H1 (cell line): ENCODE measurements at regions not wholly inside any gene's neighbourhood (a gene's known extent, or its start where the extent isn't known, plus 50 kb on each side); places are given as distances from the start of the nearest gene placed in this dataset.

Source experiments
- CTCF ChIA-PET: fragments of 300-600 bp; sonication (Branson Sonifier 250); formaldehyde crosslinking; loops from one replicate; lab custom pipeline; 2021; ENCODE audit not compliant: partially characterized antibody; lab: Charles Lee
- POLR2A ChIA-PET: fragments of 300-600 bp; sonication (Branson Sonifier 250); formaldehyde crosslinking; loops from one replicate; lab custom pipeline; 2021; ENCODE audit warnings: inconsistent platforms; ENCODE audit not compliant: partially characterized antibody; lab: Charles Lee
- DNase-seq, 2 experiments: peaks; one replicate each; pipeline versions ENCODE4 v3.0.0 to v3.0.0-alpha.2; 2010 to 2022; ENCODE audit warnings: low spot score in 2 of 2, low read depth in 1 of 2, mixed read lengths in 1 of 2
- FAIRE-seq: peaks from 2 replicates; lab custom pipeline; 2011; peaks lifted over from hg19 to GRCh38; lab: Jason Lieb, UNC
- H2AFZ ChIP-seq: 2 replicates; pipeline ENCODE4 v1.8.1; 2012; ENCODE audit warnings: low read length, inconsistent platforms
- H2AK5ac ChIP-seq: 2 replicates; pipeline ENCODE4 v1.6.1; 2013; ENCODE audit warnings: low read depth, low read length
- H2BK120ac ChIP-seq: replicated peaks from 2 replicates; pipeline ENCODE3; 2013; ENCODE audit warnings: low read depth, low read length, inconsistent platforms
- H2BK12ac ChIP-seq: 2 replicates; pipeline ENCODE4 v1.6.1; 2013; ENCODE audit warnings: low read depth, low read length
- H2BK15ac ChIP-seq: 2 replicates; pipeline ENCODE4 v1.6.1; 2013; ENCODE audit warnings: low read length
- H2BK20ac ChIP-seq: 2 replicates; pipeline ENCODE4 v1.6.1; 2013; ENCODE audit warnings: low read length
- H2BK5ac ChIP-seq: 2 replicates; pipeline ENCODE4 v1.6.1; 2013; ENCODE audit warnings: low read depth, low read length
- H3K14ac ChIP-seq: 2 replicates; pipeline ENCODE4 v1.6.1; 2013; ENCODE audit warnings: inconsistent platforms; ENCODE audit not compliant: insufficient read length
- H3K18ac ChIP-seq: 2 replicates; pipeline ENCODE4 v1.6.1; 2013; ENCODE audit warnings: low read length; ENCODE audit errors: extremely low read depth
- H3K23ac ChIP-seq: 2 replicates; pipeline ENCODE4 v1.6.1; 2013; ENCODE audit warnings: inconsistent platforms; ENCODE audit not compliant: insufficient read length
- H3K23me2 ChIP-seq: 2 replicates; pipeline ENCODE4 v1.6.1; 2013; ENCODE audit warnings: low read depth, low read length
- H3K27ac ChIP-seq: 2 replicates; pipeline ENCODE4 v1.6.1; 2011; ENCODE audit warnings: low read depth, low read length, inconsistent platforms
- H3K27me3 ChIP-seq, 4 experiments: replicated peaks in 1 of 4; 1 replicate in 1 of 4; 2 replicates in 3 of 4; pipeline versions ENCODE4 v1.6.1 to v1.8.1; 2011 to 2013; ENCODE audit warnings: low read length in 3 of 4, mild to moderate bottlenecking in 3 of 4, inconsistent platforms in 2 of 4, mixed read lengths in 2 of 4, moderate library complexity in 1 of 4; ENCODE audit not compliant: control insufficient read depth in 3 of 4, insufficient read depth in 3 of 4; ENCODE audit errors: extremely low read depth in 1 of 4
- H3K36me3 ChIP-seq, 4 experiments: 2 replicates each; pipeline versions ENCODE4 v1.6.1 to v1.8.1; 2011 to 2013; ENCODE audit warnings: mild to moderate bottlenecking in 4 of 4, low read length in 3 of 4, moderate library complexity in 2 of 4, control low read depth in 1 of 4, inconsistent platforms in 1 of 4; ENCODE audit not compliant: insufficient read depth in 4 of 4, control insufficient read depth in 2 of 4
- H3K4ac ChIP-seq: replicated peaks from 2 replicates; pipeline ENCODE3; 2013; ENCODE audit warnings: low read length, low read depth, mixed read lengths, inconsistent platforms; ENCODE audit not compliant: insufficient read length
- H3K4me1 ChIP-seq, 4 experiments: replicated peaks in 1 of 4; 1 replicate in 1 of 4; 2 replicates in 3 of 4; pipeline versions ENCODE4 v1.6.1 to v1.8.1; 2011 to 2013; ENCODE audit warnings: low read length in 3 of 4, inconsistent platforms in 2 of 4, mixed read lengths in 1 of 4; ENCODE audit not compliant: insufficient read depth in 4 of 4, control insufficient read depth in 3 of 4
- H3K4me2 ChIP-seq, 2 experiments: 2 replicates each; pipeline versions ENCODE4 v1.6.1 to v1.8.1; 2011 to 2013; ENCODE audit warnings: low read depth in 2 of 2, low read length in 2 of 2, control low read depth in 1 of 2, inconsistent platforms in 1 of 2, mild to moderate bottlenecking in 1 of 2; ENCODE audit not compliant: insufficient read depth in 1 of 2
- H3K4me3 ChIP-seq, 4 experiments: fragments of 200-600, 300-600 bp in 1 of 4; sonication (generic), shearing (Covaris generic), sonication (Bioruptor Twin) in 1 of 4; 2 replicates each; pipeline versions ENCODE4 v1.5.1 to v1.8.1; 2011 to 2016; ENCODE audit warnings: low read length in 4 of 4, low read depth in 3 of 4, control low read depth in 2 of 4, inconsistent platforms in 2 of 4, mild to moderate bottlenecking in 2 of 4, mixed read lengths in 1 of 4, moderate library complexity in 1 of 4; ENCODE audit not compliant: insufficient read depth in 2 of 4; ENCODE audit errors: extremely low read depth in 1 of 4
- H3K56ac ChIP-seq: replicated peaks from 2 replicates; pipeline ENCODE3; 2013; ENCODE audit warnings: low read depth, mild to moderate bottlenecking, mixed read lengths, low read length, inconsistent platforms; ENCODE audit not compliant: insufficient read length
- H3K79me1 ChIP-seq: 2 replicates; pipeline ENCODE4 v1.6.1; 2013; ENCODE audit warnings: low read depth, low read length, control low read depth
- H3K79me2 ChIP-seq, 2 experiments: 2 replicates each; pipeline versions ENCODE4 v1.6.1 to v1.8.1; 2012 to 2013; ENCODE audit warnings: low read length in 2 of 2, mild to moderate bottlenecking in 2 of 2, inconsistent platforms in 1 of 2; ENCODE audit not compliant: insufficient read depth in 2 of 2, control insufficient read depth in 1 of 2
- H3K9ac ChIP-seq, 4 experiments: replicated peaks in 1 of 4; 1 replicate in 1 of 4; 2 replicates in 3 of 4; pipeline versions ENCODE4 v1.6.1 to v1.8.1; 2011 to 2013; ENCODE audit warnings: low read depth in 3 of 4, low read length in 3 of 4, control low read depth in 2 of 4, mild to moderate bottlenecking in 2 of 4, moderate library complexity in 2 of 4, inconsistent platforms in 1 of 4; ENCODE audit errors: extremely low read depth in 1 of 4
- H3K9me3 ChIP-seq, 2 experiments: 2 replicates each; pipeline versions ENCODE4 v1.6.1 to v1.8.1; 2012 to 2013; ENCODE audit warnings: mild to moderate bottlenecking in 2 of 2, moderate library complexity in 2 of 2, control low read depth in 1 of 2, inconsistent platforms in 1 of 2, low read depth in 1 of 2, low read length in 1 of 2, mixed read lengths in 1 of 2; ENCODE audit not compliant: insufficient read depth in 2 of 2
- H4K20me1 ChIP-seq, 2 experiments: replicated peaks in 1 of 2; 2 replicates each; pipeline versions ENCODE3 to v1.8.1; 2011 to 2013; ENCODE audit warnings: inconsistent platforms in 2 of 2, low read length in 2 of 2, mild to moderate bottlenecking in 1 of 2; ENCODE audit not compliant: insufficient read depth in 2 of 2, control insufficient read depth in 1 of 2
- H4K5ac ChIP-seq: 2 replicates; pipeline ENCODE4 v1.6.1; 2013; ENCODE audit warnings: low read length, low read depth, mixed read lengths, inconsistent platforms; ENCODE audit not compliant: insufficient read length
- H4K8ac ChIP-seq: 2 replicates; pipeline ENCODE4 v1.8.0; 2013; ENCODE audit warnings: mild to moderate bottlenecking, moderate library complexity, low read length, inconsistent platforms; ENCODE audit not compliant: insufficient read depth; ENCODE audit errors: extremely low read depth
- H4K91ac ChIP-seq: replicated peaks from 2 replicates; pipeline ENCODE3; 2013; ENCODE audit warnings: low read length, mixed read lengths, inconsistent platforms; ENCODE audit not compliant: insufficient read length
- EP300 ChIP-seq, 2 experiments: IDR thresholded peaks; 1 replicate in 1 of 2; 2 replicates in 1 of 2; pipeline ENCODE4 v1.6.1; 2011 to 2012; ENCODE audit warnings: low read depth in 2 of 2, low read length in 2 of 2, mild to moderate bottlenecking in 2 of 2, borderline replicate concordance in 1 of 2, inconsistent platforms in 1 of 2, moderate library complexity in 1 of 2
- GABPA ChIP-seq: IDR thresholded peaks from 2 replicates; pipeline ENCODE4 v1.6.1; 2011; ENCODE audit warnings: mild to moderate bottlenecking, low read length, moderate library complexity, borderline replicate concordance; ENCODE audit not compliant: insufficient read depth
- NANOG ChIP-seq: IDR thresholded peaks from 2 replicates; pipeline ENCODE4 v1.6.1; 2011; ENCODE audit warnings: low read length, low read depth, mild to moderate bottlenecking, inconsistent platforms; ENCODE audit not compliant: insufficient read depth, poor library complexity, severe bottlenecking
- NRF1 ChIP-seq: IDR thresholded peaks from 2 replicates; pipeline ENCODE4 v1.6.1; 2011; ENCODE audit warnings: mild to moderate bottlenecking, low read depth, low read length, improper control_type of control experiment
- SP4 ChIP-seq: IDR thresholded peaks from 2 replicates; pipeline ENCODE4 v1.6.1; 2012; ENCODE audit warnings: low read length, inconsistent platforms
- SUZ12 ChIP-seq: fragments of 200-600 bp; sonication (generic); IDR thresholded peaks from 2 replicates; pipeline ENCODE4 v1.6.1; 2012; ENCODE audit warnings: mild to moderate bottlenecking, inconsistent platforms, low read length, moderate library complexity, mixed read lengths
- TAF7 ChIP-seq: optimal IDR thresholded peaks from 2 replicates; pipeline ENCODE3; 2011; ENCODE audit warnings: low read depth, mild to moderate bottlenecking, inconsistent platforms, low read length, moderate library complexity, borderline replicate concordance
- WGBS, 2 experiments: shearing (Covaris generic) in 1 of 2; methylation state at CpG; one replicate each; pipeline versions ENCODE4 v1.1.6 to v1.1.7; 2013 to 2015; ENCODE audit warnings: low lambda C conversion rate in 2 of 2, mixed read lengths in 2 of 2, inconsistent platforms in 1 of 2, low coverage in 1 of 2, missing lambda C conversion rate in 1 of 2; ENCODE audit not compliant: insufficient replicate concordance in 2 of 2, insufficient coverage in 1 of 2, insufficient read length in 1 of 2; ENCODE audit errors: extremely low coverage in 1 of 2, missing lambda C conversion rate in 1 of 2; 5-methylcytosine and 5-hydroxymethylcytosine counted together
- TF ChIP-seq, protein P1 (sequence below), 3 experiments: IDR thresholded peaks; 1 replicate in 2 of 3; 2 replicates in 1 of 3; pipeline versions ENCODE4 v1.5.1 to v1.6.1; 2011; ENCODE audit warnings: low read length in 3 of 3, mild to moderate bottlenecking in 3 of 3, inconsistent platforms in 2 of 3, low read depth in 1 of 3, moderate library complexity in 1 of 3; ENCODE audit not compliant: insufficient read depth in 1 of 3; ENCODE audit errors: control extremely low read depth in 1 of 3
- TF ChIP-seq, protein P2 (sequence below): IDR thresholded peaks from 2 replicates; pipeline ENCODE4 v1.6.1; 2012; ENCODE audit warnings: inconsistent platforms

DNA sequence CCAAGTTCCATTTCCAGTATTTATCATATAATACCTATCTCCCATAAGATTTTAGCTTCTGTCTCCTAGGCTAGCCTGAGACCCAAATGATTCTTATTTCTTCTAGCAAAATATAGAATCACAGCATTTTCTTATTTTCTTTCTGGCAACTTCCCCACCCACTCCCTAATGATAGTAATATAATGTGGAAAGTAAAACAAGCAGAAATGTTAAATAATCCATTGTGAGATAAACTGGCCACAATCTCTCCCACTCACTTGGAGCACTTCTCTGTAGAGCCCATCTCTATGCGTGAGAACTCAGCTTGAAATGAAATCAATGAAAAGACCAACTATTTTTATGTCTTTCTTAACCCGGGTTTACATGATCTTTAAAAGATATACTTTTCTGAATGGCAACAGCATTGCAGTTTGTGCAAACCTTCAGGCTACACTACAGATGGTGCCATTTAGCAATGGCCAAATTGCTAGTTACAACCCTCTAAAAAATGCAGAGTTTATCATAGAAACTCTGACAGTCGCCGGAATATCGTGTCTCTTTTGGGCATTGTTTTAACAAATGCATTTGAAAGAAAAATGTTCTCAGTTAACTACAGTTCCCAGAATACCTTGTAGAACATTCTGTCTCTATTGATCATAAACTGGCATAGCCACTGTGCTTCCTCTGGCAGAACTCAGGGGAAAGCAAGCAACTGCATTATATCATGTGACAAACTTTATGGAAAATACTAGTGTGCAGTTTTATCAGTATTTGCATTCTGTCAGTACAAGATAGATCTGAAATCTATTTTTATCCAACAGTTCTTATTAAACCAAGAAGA, 1407.4 kb upstream of the ZEB2 start:
- H3K4ac ChIP-seq, result no peak overlapping the region
- H2BK15ac ChIP-seq, result no peak overlapping the region
- no peaks in the 10 kb centered on the region for H3K23me2 ChIP-seq
- H4K20me1 ChIP-seq, result no peaks in the 10 kb centered on the region
- no peak overlapping the region for H2BK120ac ChIP-seq
- no peaks in the 10 kb centered on the region for H3K79me2 ChIP-seq
- no peaks in the 10 kb centered on the region for H3K79me1 ChIP-seq
- no peaks in the 10 kb centered on the region for H3K9me3 ChIP-seq
- peaks cover 0 to 11% (median 0%) of the 10 kb centered on the region in 4 experiments; a peak in 1 of 7 replicates for H3K4me1 ChIP-seq
- H3K27me3 ChIP-seq, result no peaks in the 10 kb centered on the region
- H3K4me3 ChIP-seq, result no peak overlapping the region
- H2BK12ac ChIP-seq, result no peak overlapping the region
- FAIRE-seq (no peak), DNase-seq (no peak)
- no peak overlapping the region for H2BK20ac ChIP-seq
- no peak overlapping the region for H4K5ac ChIP-seq
- no peak overlapping the region for H3K23ac ChIP-seq
- no peak overlapping the region for H3K14ac ChIP-seq
- no peak overlapping the region for H3K18ac ChIP-seq
- no peak overlapping the region for H2BK5ac ChIP-seq
- H4K91ac ChIP-seq, result no peak overlapping the region
- H2AK5ac ChIP-seq, result no peak overlapping the region
- no peak overlapping the region for H3K4me2 ChIP-seq
- ChIA-PET POLR2A (no interaction called here), CTCF (interaction anchor here (0.6 kb wide), 1 partner anchor 596 kb away, joined by 3 read pairs; no protein-coding TSS in a partner anchor)
- no peak overlapping the region for H3K56ac ChIP-seq
- H2AFZ ChIP-seq, result no peak overlapping the region
- H3K9ac ChIP-seq, result peak overlapping the region in 1 of 4 experiments; percentile 34; a peak in 1 of 7 replicates
- no peak overlapping the region for H4K8ac ChIP-seq
- H3K27ac ChIP-seq, result no peak overlapping the region
- H3K36me3 ChIP-seq, result no peaks in the 10 kb centered on the region
- 83% methylated on average over 5 of the region's 5 CpGs; no CpG with 5 or more reads in 1 of the 2 experiments for WGBS, 2 experiments
- TF ChIP-seq SUZ12, result no peak
- TF ChIP-seq, protein P1, sequence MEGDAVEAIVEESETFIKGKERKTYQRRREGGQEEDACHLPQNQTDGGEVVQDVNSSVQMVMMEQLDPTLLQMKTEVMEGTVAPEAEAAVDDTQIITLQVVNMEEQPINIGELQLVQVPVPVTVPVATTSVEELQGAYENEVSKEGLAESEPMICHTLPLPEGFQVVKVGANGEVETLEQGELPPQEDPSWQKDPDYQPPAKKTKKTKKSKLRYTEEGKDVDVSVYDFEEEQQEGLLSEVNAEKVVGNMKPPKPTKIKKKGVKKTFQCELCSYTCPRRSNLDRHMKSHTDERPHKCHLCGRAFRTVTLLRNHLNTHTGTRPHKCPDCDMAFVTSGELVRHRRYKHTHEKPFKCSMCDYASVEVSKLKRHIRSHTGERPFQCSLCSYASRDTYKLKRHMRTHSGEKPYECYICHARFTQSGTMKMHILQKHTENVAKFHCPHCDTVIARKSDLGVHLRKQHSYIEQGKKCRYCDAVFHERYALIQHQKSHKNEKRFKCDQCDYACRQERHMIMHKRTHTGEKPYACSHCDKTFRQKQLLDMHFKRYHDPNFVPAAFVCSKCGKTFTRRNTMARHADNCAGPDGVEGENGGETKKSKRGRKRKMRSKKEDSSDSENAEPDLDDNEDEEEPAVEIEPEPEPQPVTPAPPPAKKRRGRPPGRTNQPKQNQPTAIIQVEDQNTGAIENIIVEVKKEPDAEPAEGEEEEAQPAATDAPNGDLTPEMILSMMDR (IDR thresholded peaks at IDR 0.05; ENCODE audit: control extremely low read depth in 1 of 3, insufficient read depth in 1 of 3, low read depth in 1 of 3, low read length in 3 of 3), result no peak
- no peak for TF ChIP-seq NRF1
- no peak for TF ChIP-seq EP300 (IDR thresholded peaks at IDR 0.05; ENCODE audit: borderline replicate concordance in 1 of 2, low read depth in 2 of 2, low read length in 2 of 2)
- TF ChIP-seq SP4, result no peak
- TF ChIP-seq NANOG, result no peak
- TF ChIP-seq GABPA, result no peak
- TF ChIP-seq, protein P2, sequence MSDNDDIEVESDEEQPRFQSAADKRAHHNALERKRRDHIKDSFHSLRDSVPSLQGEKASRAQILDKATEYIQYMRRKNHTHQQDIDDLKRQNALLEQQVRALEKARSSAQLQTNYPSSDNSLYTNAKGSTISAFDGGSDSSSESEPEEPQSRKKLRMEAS, result no peak
- no peak for TF ChIP-seq TAF7
